Panc1 (cell line): ENCODE measurements at regions not wholly inside any gene's neighbourhood (a gene's known extent, or its start where the extent isn't known, plus 50 kb on each side); places are given as distances from the start of the nearest gene placed in this dataset.

ENCODE experiments used
- POLR2AphosphoS5 ChIP-seq: IDR thresholded peaks from 2 replicates; pipeline ENCODE4 v1.6.1; 2012; ENCODE audit warnings: mild to moderate bottlenecking, low read depth, low read length, moderate library complexity
- REST ChIP-seq, 2 experiments: IDR thresholded peaks; 2 replicates each; pipeline ENCODE4 v1.6.1; 2011 to 2012; ENCODE audit warnings: low read depth in 2 of 2, control low read depth in 1 of 2, low read length in 1 of 2, mild to moderate bottlenecking in 1 of 2, moderate library complexity in 1 of 2; ENCODE audit not compliant: insufficient read depth in 1 of 2
- SIN3A ChIP-seq: IDR thresholded peaks from 2 replicates; pipeline ENCODE4 v1.6.1; 2012; ENCODE audit warnings: low read depth, mild to moderate bottlenecking, low read length, moderate library complexity, borderline replicate concordance; ENCODE audit not compliant: insufficient read depth
- TCF7L2 ChIP-seq: IDR thresholded peaks from 2 replicates; pipeline ENCODE4 v1.6.1; 2011; ENCODE audit warnings: mild to moderate bottlenecking, low read depth, low read length, inconsistent platforms
- TF ChIP-seq, protein P1 (sequence below): fragments of 450-650 bp; IDR thresholded peaks from 2 replicates; pipeline ENCODE4 v1.5.1; 2017; ENCODE audit warnings: mild to moderate bottlenecking

GRCh38 chr3:82954486-82954885, 1193.0 kb upstream of the GBE1 start:
- TF ChIP-seq POLR2AphosphoS5: no peak
- TF ChIP-seq, protein P1, sequence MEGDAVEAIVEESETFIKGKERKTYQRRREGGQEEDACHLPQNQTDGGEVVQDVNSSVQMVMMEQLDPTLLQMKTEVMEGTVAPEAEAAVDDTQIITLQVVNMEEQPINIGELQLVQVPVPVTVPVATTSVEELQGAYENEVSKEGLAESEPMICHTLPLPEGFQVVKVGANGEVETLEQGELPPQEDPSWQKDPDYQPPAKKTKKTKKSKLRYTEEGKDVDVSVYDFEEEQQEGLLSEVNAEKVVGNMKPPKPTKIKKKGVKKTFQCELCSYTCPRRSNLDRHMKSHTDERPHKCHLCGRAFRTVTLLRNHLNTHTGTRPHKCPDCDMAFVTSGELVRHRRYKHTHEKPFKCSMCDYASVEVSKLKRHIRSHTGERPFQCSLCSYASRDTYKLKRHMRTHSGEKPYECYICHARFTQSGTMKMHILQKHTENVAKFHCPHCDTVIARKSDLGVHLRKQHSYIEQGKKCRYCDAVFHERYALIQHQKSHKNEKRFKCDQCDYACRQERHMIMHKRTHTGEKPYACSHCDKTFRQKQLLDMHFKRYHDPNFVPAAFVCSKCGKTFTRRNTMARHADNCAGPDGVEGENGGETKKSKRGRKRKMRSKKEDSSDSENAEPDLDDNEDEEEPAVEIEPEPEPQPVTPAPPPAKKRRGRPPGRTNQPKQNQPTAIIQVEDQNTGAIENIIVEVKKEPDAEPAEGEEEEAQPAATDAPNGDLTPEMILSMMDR: no peak
- no peak for TF ChIP-seq SIN3A
- TF ChIP-seq REST (IDR thresholded peaks at IDR 0.05; ENCODE audit: insufficient read depth in 1 of 2, low read depth in 2 of 2, low read length in 1 of 2): no peak
- TF ChIP-seq TCF7L2: no peak
